Neutrophil (primary cell): ENCODE measurements at regions not wholly inside any gene's neighbourhood (a gene's known extent, or its start where the extent isn't known, plus 50 kb on each side); places are given as distances from the start of the nearest gene placed in this dataset.

ENCODE experiments used
- H3K27ac ChIP-seq: fragments of 200-600 bp; sonication (generic); 2 replicates; pipeline ENCODE4 v1.5.1; 2016; ENCODE audit warnings: mild to moderate bottlenecking, moderate library complexity
- H3K27me3 ChIP-seq: fragments of 200-600 bp; sonication (generic); 2 replicates; pipeline ENCODE4 v1.6.0; 2016; ENCODE audit warnings: mild to moderate bottlenecking
- H3K36me3 ChIP-seq: fragments of 200-600 bp; sonication (generic); 2 replicates; pipeline ENCODE4 v1.5.1; 2017
- H3K4me1 ChIP-seq, 2 experiments: fragments of 200-600 bp in 1 of 2; sonication (generic) in 1 of 2; 1 replicate in 1 of 2; 2 replicates in 1 of 2; pipeline versions ENCODE4 v1.5.1 to v1.6.1; 2013 to 2016; ENCODE audit warnings: low read depth in 1 of 2, low read length in 1 of 2, mild to moderate bottlenecking in 1 of 2, moderate library complexity in 1 of 2; ENCODE audit not compliant: control insufficient read depth in 1 of 2, insufficient read depth in 1 of 2
- H3K4me3 ChIP-seq, 2 experiments: fragments of 200-600 bp in 1 of 2; sonication (generic) in 1 of 2; 1 replicate in 1 of 2; 2 replicates in 1 of 2; pipeline ENCODE4 v1.5.1; 2013 to 2016; ENCODE audit warnings: low read depth in 1 of 2, low read length in 1 of 2, mild to moderate bottlenecking in 1 of 2, moderate library complexity in 1 of 2
- H3K9me3 ChIP-seq: fragments of 200-600 bp; sonication (generic); 2 replicates; pipeline ENCODE4 v1.5.1; 2016
- CTCF ChIP-seq: fragments of 200-600 bp; sonication (generic); IDR thresholded peaks from 2 replicates; pipeline ENCODE4 v1.5.1; 2016; ENCODE audit warnings: antibody characterized with exemption

DNA sequence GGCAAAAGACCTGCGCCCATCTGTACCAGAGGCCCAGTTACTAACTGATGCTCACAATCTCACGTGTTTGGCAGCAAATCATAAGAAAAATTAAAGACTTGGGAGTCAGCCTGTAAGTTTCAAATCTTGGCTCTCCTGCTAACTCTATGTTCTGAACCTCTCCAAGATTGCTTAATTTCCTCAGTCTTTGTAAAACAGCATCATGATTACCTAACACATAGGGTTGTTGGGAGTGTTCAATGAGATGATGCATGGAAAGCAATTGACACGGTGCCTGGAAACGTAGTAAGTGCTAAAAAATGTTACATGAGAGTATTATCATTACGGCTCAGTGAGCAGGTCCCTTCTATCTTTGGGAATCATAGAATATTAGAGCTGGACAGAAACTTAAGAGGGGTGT lies 497.6 kb upstream of the TCF4 start:
- Histone ChIP-seq H3K27me3 (no peaks in the 10 kb centered on the region), H3K4me3 (no peak overlapping the region), H3K9me3 (no peaks in the 10 kb centered on the region), H3K36me3 (no peaks in the 10 kb centered on the region), H3K4me1 (no peaks in the 10 kb centered on the region), H3K27ac (no peak overlapping the region)
- TF ChIP-seq CTCF = no peak

- no peaks in the 10 kb centered on the region for H3K27me3 ChIP-seq
- H3K9me3 ChIP-seq = no peaks in the 10 kb centered on the region
- no peaks in the 10 kb centered on the region for H3K4me1 ChIP-seq
- H3K27ac ChIP-seq = no peak overlapping the region
- no peaks in the 10 kb centered on the region for H3K36me3 ChIP-seq
- TF ChIP-seq CTCF = no peak
- no peak overlapping the region for H3K4me3 ChIP-seq
Measured at GRCh38 chr18:56083523-56084287, 495.7 kb upstream of the TCF4 start.

DNA sequence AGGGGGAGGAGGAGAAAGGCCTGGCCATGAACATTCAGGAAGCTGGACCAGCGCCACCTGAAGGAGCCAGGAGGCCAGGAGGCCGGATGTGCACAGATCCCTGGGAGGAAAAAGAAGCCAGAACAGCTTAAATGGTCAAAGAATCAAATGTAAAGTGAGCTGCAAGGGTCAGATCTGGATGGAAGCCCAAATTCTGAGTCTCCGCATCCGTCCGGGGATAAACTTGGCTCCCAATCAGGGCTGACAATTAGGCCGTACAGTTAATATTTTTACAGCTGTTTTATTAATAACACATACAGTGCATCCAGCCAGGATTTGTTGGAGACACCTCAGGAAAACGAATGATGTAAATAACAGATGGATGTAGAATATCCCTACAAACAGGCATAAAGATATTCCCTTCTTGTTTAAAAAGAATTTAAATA lies 495.1 kb upstream of the TCF4 start:
- Histone ChIP-seq H3K27ac (no peak overlapping the region), H3K36me3 (no peaks in the 10 kb centered on the region), H3K4me3 (no peak overlapping the region), H3K4me1 (no peaks in the 10 kb centered on the region), H3K27me3 (no peaks in the 10 kb centered on the region), H3K9me3 (no peaks in the 10 kb centered on the region)
- TF ChIP-seq CTCF = no peak

- Histone ChIP-seq H3K4me3 (no peak overlapping the region), H3K9me3 (no peaks in the 10 kb centered on the region), H3K27ac (no peak overlapping the region), H3K36me3 (no peaks in the 10 kb centered on the region), H3K4me1 (no peaks in the 10 kb centered on the region), H3K27me3 (no peaks in the 10 kb centered on the region)
- TF ChIP-seq CTCF = no peak
Measured at GRCh38 chr18:56076723-56077122, 488.7 kb upstream of the TCF4 start.

GRCh38 chr18:56068701-56069100 lies 480.7 kb upstream of the TCF4 start:
- no peak overlapping the region for H3K27ac ChIP-seq
- H3K27me3 ChIP-seq = no peaks in the 10 kb centered on the region
- H3K36me3 ChIP-seq = no peaks in the 10 kb centered on the region
- TF ChIP-seq CTCF = no peak
- H3K4me1 ChIP-seq = no peaks in the 10 kb centered on the region
- H3K9me3 ChIP-seq = no peaks in the 10 kb centered on the region
- no peak overlapping the region for H3K4me3 ChIP-seq
